HG03045 (cell line): ENCODE measurements at regions not wholly inside any gene's neighbourhood (a gene's known extent, or its start where the extent isn't known, plus 50 kb on each side); places are given as distances from the start of the nearest gene placed in this dataset.
"Not testable (repeated sequence)": the region's sequence is repeated elsewhere in the genome, so short reads cannot be mapped to it uniquely, and the experiment has no call there.

Experiments
- ATAC-seq: cut with Tn5 transposase; IDR thresholded peaks from one replicate; pipeline ENCODE4 v1.9.1; 2021; ENCODE audit warnings: mild to moderate bottlenecking, moderate library complexity; ENCODE audit not compliant: unreplicated experiment

- ATAC-seq: no peak
These were observed 269.4 kb downstream of the MYCN start for GRCh38 chr2:16209799-16210198.

- ATAC-seq: no peak
These were observed 268.6 kb downstream of the MYCN start for GRCh38 chr2:16208921-16209320.

GRCh38 chr2:16208241-16208797 is 268.0 kb downstream of the MYCN start:
- no peak for ATAC-seq

- no peak for ATAC-seq
These were observed 267.3 kb downstream of the MYCN start for GRCh38 chr2:16207611-16208010.

- no peak for ATAC-seq
These were observed 266.8 kb downstream of the MYCN start for GRCh38 chr2:16207151-16207550.

- ATAC-seq: no peak
These were observed 266.0 kb downstream of the MYCN start for GRCh38 chr2:16206191-16206944.

- ATAC-seq: no peak
These were observed 265.3 kb downstream of the MYCN start for GRCh38 chr2:16205631-16206030.

GRCh38 chr2:16204886-16205620 is 264.7 kb downstream of the MYCN start:
- no peak for ATAC-seq

- ATAC-seq: no peak
These were observed 263.9 kb downstream of the MYCN start for GRCh38 chr2:16204251-16204650.

GRCh38 chr2:16203691-16204090 is 263.3 kb downstream of the MYCN start:
- ATAC-seq: no peak

- no peak for ATAC-seq
These were observed 262.7 kb downstream of the MYCN start for GRCh38 chr2:16203069-16203468.

GRCh38 chr2:16202266-16203020 is 262.1 kb downstream of the MYCN start:
- no peak for ATAC-seq

GRCh38 chr2:16201848-16202247 is 261.5 kb downstream of the MYCN start:
- no peak for ATAC-seq

- no peak for ATAC-seq
These were observed 260.3 kb downstream of the MYCN start for GRCh38 chr2:16200554-16201193.

GRCh38 chr2:16199882-16200553 is 259.7 kb downstream of the MYCN start:
- ATAC-seq: no peak

- ATAC-seq: not testable (repeated sequence)
These were observed 258.9 kb downstream of the MYCN start for GRCh38 chr2:16199241-16199640.

- no peak for ATAC-seq
These were observed 258.0 kb downstream of the MYCN start for GRCh38 chr2:16198166-16198912.

GRCh38 chr2:16197504-16198147 is 257.3 kb downstream of the MYCN start:
- ATAC-seq: no peak
